ENCODE measurements at regions not wholly inside any gene's neighbourhood (a gene's known extent, or its start where the extent isn't known, plus 50 kb on each side); places are given as distances from the start of the nearest gene placed in this dataset.

GRCh38 chr11:8787372-8787771 is 104.8 kb downstream of the RPL27A start:
- TF ChIP-seq CTCF (IDR thresholded peaks at IDR 0.05; ENCODE audit: low read depth, low read length, poor library complexity, severe bottlenecking) (no peak), EZH2phosphoT487 (IDR thresholded peaks at IDR 0.05; ENCODE audit: borderline replicate concordance, low read length) (no peak)
